Keratinocyte (primary cell): ENCODE measurements at regions not wholly inside any gene's neighbourhood (a gene's known extent, or its start where the extent isn't known, plus 50 kb on each side); places are given as distances from the start of the nearest gene placed in this dataset.
"Not testable (repeated sequence)": the region's sequence is repeated elsewhere in the genome, so short reads cannot be mapped to it uniquely, and the experiment has no call there.

ENCODE experiments used
- DNase-seq: peaks from one replicate; pipeline ENCODE4 v3.0.0-alpha.2; 2011; ENCODE audit warnings: low read depth, missing footprints, low spot score
- FAIRE-seq: peaks from 2 replicates; lab custom pipeline; 2011; peaks lifted over from hg19 to GRCh38; lab: Jason Lieb, UNC
- H2AFZ ChIP-seq: 2 replicates; pipeline ENCODE4 v1.6.0; 2012; ENCODE audit warnings: low read length, control low read depth, inconsistent platforms; ENCODE audit not compliant: control insufficient read depth
- H3K27ac ChIP-seq: 2 replicates; pipeline ENCODE4 v1.5.1; 2011; ENCODE audit warnings: low read length; ENCODE audit not compliant: control insufficient read depth, insufficient read depth
- H3K27me3 ChIP-seq: 3 replicates; pipeline ENCODE4 v1.6.0; 2011; ENCODE audit warnings: low read length; ENCODE audit not compliant: control insufficient read depth, insufficient read depth; ENCODE audit errors: extremely low read depth
- H3K36me3 ChIP-seq, 2 experiments: 2 replicates in 1 of 2; 3 replicates in 1 of 2; pipeline ENCODE4 v1.5.1; 2011; ENCODE audit warnings: low read length in 2 of 2, mild to moderate bottlenecking in 1 of 2; ENCODE audit not compliant: control insufficient read depth in 2 of 2, insufficient read depth in 2 of 2; ENCODE audit errors: extremely low read depth in 1 of 2
- H3K4me1 ChIP-seq: 3 replicates; pipeline ENCODE4 v1.5.1; 2011; ENCODE audit warnings: low read length; ENCODE audit not compliant: control insufficient read depth, insufficient read depth; ENCODE audit errors: extremely low read depth
- H3K4me2 ChIP-seq: 3 replicates; pipeline ENCODE4 v1.6.0; 2011; ENCODE audit warnings: low read depth, low read length; ENCODE audit not compliant: control insufficient read depth, insufficient read depth; ENCODE audit errors: extremely low read depth
- H3K4me3 ChIP-seq, 3 experiments: fragments of 200-600 bp in 1 of 3; sonication (generic) in 1 of 3; 2 replicates in 2 of 3; 3 replicates in 1 of 3; pipeline ENCODE4 v1.5.1; 2011 to 2016; ENCODE audit warnings: low read length in 3 of 3, mild to moderate bottlenecking in 3 of 3, control low read depth in 2 of 3, inconsistent platforms in 1 of 3, low read depth in 1 of 3, mixed read lengths in 1 of 3, mixed run types in 1 of 3, moderate library complexity in 1 of 3; ENCODE audit not compliant: control insufficient read depth in 2 of 3, insufficient read depth in 2 of 3; ENCODE audit errors: extremely low read depth in 1 of 3
- H3K79me2 ChIP-seq: 2 replicates; pipeline ENCODE4 v1.6.0; 2012; ENCODE audit warnings: low read length; ENCODE audit not compliant: control insufficient read depth, insufficient read depth
- H3K9ac ChIP-seq: 3 replicates; pipeline ENCODE4 v1.6.0; 2011; ENCODE audit warnings: low read length; ENCODE audit not compliant: control insufficient read depth, insufficient read depth; ENCODE audit errors: extremely low read depth
- H3K9me1 ChIP-seq: 3 replicates; pipeline ENCODE4 v1.6.0; 2011; ENCODE audit warnings: low read length; ENCODE audit not compliant: control insufficient read depth, insufficient read depth; ENCODE audit errors: extremely low read depth
- H3K9me3 ChIP-seq: 2 replicates; pipeline ENCODE4 v1.5.1; 2012; ENCODE audit warnings: low read depth, low read length; ENCODE audit not compliant: control insufficient read depth
- H4K20me1 ChIP-seq: 3 replicates; pipeline ENCODE4 v1.6.0; 2011; ENCODE audit warnings: low read length; ENCODE audit not compliant: control insufficient read depth, insufficient read depth; ENCODE audit errors: extremely low read depth
- EZH2 ChIP-seq: IDR thresholded peaks from one replicate; pipeline ENCODE4 v1.6.1; 2012; ENCODE audit warnings: inconsistent platforms, mild to moderate bottlenecking, low read length, moderate library complexity
- dilution Hi-C: fragments of 300-500 bp; cut with MboI; formaldehyde crosslinking; loops from one replicate; pipeline ENCODE4 v1.7.0; 2020; ENCODE audit warnings: low sequenced_read_pairs; ENCODE audit not compliant: extremely low pct_ligation_motif_present
- TF ChIP-seq, protein P1 (sequence below), 3 experiments: IDR thresholded peaks in 1 of 3; conservative IDR thresholded peaks in 1 of 3; optimal IDR thresholded peaks in 1 of 3; 2 replicates in 2 of 3; 3 replicates in 1 of 3; pipeline versions ENCODE3 to v1.5.1; 2011; ENCODE audit warnings: low read length in 3 of 3, mild to moderate bottlenecking in 3 of 3, moderate library complexity in 2 of 3, control low read depth in 1 of 3, inconsistent platforms in 1 of 3; ENCODE audit not compliant: insufficient read depth in 2 of 3; ENCODE audit errors: extremely low read depth in 1 of 3

DNA sequence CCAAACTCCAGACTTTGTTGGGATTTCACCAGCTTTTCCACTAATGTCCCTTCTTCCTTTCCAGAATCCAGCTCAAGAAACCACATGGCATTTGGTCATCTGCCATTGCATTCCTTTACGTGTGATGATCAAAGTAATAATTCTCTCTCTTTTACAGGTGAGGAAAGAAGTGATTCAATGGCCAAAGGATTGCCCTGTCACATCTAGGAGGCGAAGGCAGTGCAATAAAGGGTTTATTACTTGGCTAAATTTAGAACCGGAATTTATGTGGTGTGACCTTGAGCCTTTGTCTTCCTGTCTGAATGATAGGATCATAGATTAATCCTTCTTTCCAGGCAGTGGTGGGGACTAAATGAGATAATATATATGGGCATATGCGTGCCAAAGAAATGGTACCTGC is 58.3 kb upstream of the COBL start:
- no peaks in the 10 kb centered on the region for H3K9me3 ChIP-seq
- no peak for DNase-seq
- TF ChIP-seq, protein P1, sequence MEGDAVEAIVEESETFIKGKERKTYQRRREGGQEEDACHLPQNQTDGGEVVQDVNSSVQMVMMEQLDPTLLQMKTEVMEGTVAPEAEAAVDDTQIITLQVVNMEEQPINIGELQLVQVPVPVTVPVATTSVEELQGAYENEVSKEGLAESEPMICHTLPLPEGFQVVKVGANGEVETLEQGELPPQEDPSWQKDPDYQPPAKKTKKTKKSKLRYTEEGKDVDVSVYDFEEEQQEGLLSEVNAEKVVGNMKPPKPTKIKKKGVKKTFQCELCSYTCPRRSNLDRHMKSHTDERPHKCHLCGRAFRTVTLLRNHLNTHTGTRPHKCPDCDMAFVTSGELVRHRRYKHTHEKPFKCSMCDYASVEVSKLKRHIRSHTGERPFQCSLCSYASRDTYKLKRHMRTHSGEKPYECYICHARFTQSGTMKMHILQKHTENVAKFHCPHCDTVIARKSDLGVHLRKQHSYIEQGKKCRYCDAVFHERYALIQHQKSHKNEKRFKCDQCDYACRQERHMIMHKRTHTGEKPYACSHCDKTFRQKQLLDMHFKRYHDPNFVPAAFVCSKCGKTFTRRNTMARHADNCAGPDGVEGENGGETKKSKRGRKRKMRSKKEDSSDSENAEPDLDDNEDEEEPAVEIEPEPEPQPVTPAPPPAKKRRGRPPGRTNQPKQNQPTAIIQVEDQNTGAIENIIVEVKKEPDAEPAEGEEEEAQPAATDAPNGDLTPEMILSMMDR (optimal IDR thresholded peaks at IDR 0.05 in 1 of 3, IDR thresholded peaks at IDR 0.05 in 1 of 3, conservative IDR thresholded peaks at IDR 0.05 in 1 of 3; ENCODE audit: extremely low read depth in 1 of 3, insufficient read depth in 2 of 3, low read length in 3 of 3): no peak
- no peak for TF ChIP-seq EZH2
- dilution Hi-C loops: no loop called here
- FAIRE-seq: no peak
- no peak overlapping the region for H3K4me3 ChIP-seq
- no peaks in the 10 kb centered on the region for H3K27me3 ChIP-seq
- peaks cover 11% of the 10 kb centered on the region for H3K4me1 ChIP-seq
- H2AFZ ChIP-seq: no peak overlapping the region
- H3K36me3 ChIP-seq: no peaks in the 10 kb centered on the region
- H3K9ac ChIP-seq: no peak overlapping the region
- H3K79me2 ChIP-seq: no peaks in the 10 kb centered on the region
- H3K9me1 ChIP-seq: no peaks in the 10 kb centered on the region
- no peak overlapping the region for H3K27ac ChIP-seq
- H4K20me1 ChIP-seq: no peaks in the 10 kb centered on the region
- H3K4me2 ChIP-seq: no peak overlapping the region

DNA sequence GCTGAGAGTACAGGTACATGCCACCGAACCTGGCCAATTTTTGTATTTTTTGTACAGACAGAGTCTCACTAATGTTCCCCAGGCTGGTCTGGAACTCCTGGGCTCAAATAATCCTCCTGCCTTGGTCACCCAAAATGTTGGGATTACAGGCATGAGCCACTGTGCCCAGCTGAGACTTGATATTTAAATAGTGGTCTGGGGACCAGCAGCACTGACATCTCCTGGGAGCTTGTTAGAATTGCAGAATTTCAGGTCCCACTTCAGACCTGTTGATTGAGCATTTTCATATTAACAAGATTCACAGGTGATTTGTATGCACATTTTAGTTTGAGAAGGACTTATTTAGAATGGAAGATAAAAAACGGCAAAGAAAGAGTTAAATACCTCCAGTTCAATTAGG is 57.0 kb upstream of the COBL start:
- DNase-seq, dilution Hi-C loops, H3K9me1 ChIP-seq, H3K79me2 ChIP-seq, FAIRE-seq, H3K36me3 ChIP-seq, H3K4me2 ChIP-seq, H3K27me3 ChIP-seq, H3K9me3 ChIP-seq, H4K20me1 ChIP-seq, H3K27ac ChIP-seq, H2AFZ ChIP-seq, H3K4me3 ChIP-seq, H3K9ac ChIP-seq: not testable (repeated sequence)
- H3K4me1 ChIP-seq: peaks cover 11% of the 10 kb centered on the region

DNA sequence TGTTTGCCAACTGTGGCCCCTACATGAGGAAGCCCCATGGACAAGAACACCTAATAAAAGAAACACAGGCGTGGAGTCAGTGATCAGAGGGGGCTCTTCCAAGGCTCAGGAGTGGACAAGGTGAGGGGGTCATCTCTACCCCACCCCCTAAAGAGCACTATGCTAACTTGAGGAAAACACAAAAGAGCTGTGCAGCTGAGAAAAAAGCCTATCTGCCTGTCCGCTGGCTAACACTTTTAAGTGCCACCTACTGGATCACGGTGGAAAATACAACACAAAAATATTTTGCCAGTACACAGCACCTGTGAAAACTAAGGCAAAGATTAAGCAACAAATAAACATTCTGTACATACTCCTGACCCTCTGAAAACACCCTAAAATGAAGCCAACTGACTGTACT is 53.1 kb upstream of the COBL start:
- Histone ChIP-seq H3K4me1 (no peaks in the 10 kb centered on the region), H3K36me3 (no peaks in the 10 kb centered on the region), H4K20me1 (no peaks in the 10 kb centered on the region), H2AFZ (no peak overlapping the region), H3K9me1 (no peaks in the 10 kb centered on the region), H3K27me3 (no peaks in the 10 kb centered on the region), H3K4me3 (no peak overlapping the region), H3K27ac (no peak overlapping the region), H3K4me2 (no peak overlapping the region), H3K9me3 (no peaks in the 10 kb centered on the region), H3K9ac (no peak overlapping the region), H3K79me2 (no peaks in the 10 kb centered on the region)
- dilution Hi-C loops: no loop called here
- FAIRE-seq (peak; percentile 77), DNase-seq (no peak)
- TF ChIP-seq EZH2: no peak
- TF ChIP-seq, protein P1 (optimal IDR thresholded peaks at IDR 0.05 in 1 of 3, IDR thresholded peaks at IDR 0.05 in 1 of 3, conservative IDR thresholded peaks at IDR 0.05 in 1 of 3; ENCODE audit: extremely low read depth in 1 of 3, insufficient read depth in 2 of 3, low read length in 3 of 3): peak; percentile 39 to 42 (median 40)

DNA sequence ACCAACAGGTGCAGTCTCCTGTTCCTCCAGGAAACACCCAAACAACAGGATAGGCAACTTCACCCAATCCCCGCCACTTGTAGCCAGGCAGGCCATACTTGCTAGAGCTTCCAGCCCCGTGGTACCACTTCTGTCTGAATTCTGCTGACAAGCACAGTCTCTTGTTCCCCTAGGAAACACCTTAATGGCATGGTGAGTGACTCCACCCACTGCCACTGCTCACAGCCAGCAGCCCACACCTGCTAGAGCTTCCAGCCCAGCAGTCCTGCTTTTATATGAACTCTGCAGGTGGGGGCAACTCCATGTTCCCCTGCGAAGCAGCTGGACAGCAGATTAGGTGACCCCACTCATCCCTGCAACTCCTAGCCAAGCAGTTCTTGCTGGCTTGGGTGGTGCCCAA is 52.6 kb upstream of the COBL start:
- DNase-seq, H2AFZ ChIP-seq, H3K27ac ChIP-seq, H3K9me3 ChIP-seq, H3K4me1 ChIP-seq, H4K20me1 ChIP-seq, FAIRE-seq, H3K9ac ChIP-seq, H3K36me3 ChIP-seq, H3K79me2 ChIP-seq, dilution Hi-C loops, H3K4me2 ChIP-seq, H3K4me3 ChIP-seq, H3K27me3 ChIP-seq, H3K9me1 ChIP-seq: not testable (repeated sequence)
